ENCODE measurements at regions not wholly inside any gene's neighbourhood (a gene's known extent, or its start where the extent isn't known, plus 50 kb on each side); places are given as distances from the start of the nearest gene placed in this dataset.

- Histone ChIP-seq H3K36me3 (replicated peaks) (no peaks in the 10 kb centered on the region), H3K27me3 (replicated peaks) (no peaks in the 10 kb centered on the region), H3K4me3 (ENCODE audit: low read depth, low read length) (no peak overlapping the region), H3K27ac (no peak overlapping the region)
- no peak for DNase-seq
- in situ Hi-C loops (cut with HindIII; ENCODE audit: low pct_ligation_motif_present, low sequenced_read_pairs), result no loop called here
- TF ChIP-seq CTCF (IDR thresholded peaks at IDR 0.05; ENCODE audit: low read depth, low read length, missing control alignments), result no peak
Measured at GRCh38 chr11:131204282-131204681, 166.1 kb upstream of the NTM start.

GRCh38 chr11:131204765-131205380 lies 165.5 kb upstream of the NTM start:
- Histone ChIP-seq H3K36me3 (replicated peaks) (no peaks in the 10 kb centered on the region), H3K4me3 (ENCODE audit: low read depth, low read length) (no peak overlapping the region), H3K27ac (no peak overlapping the region), H3K27me3 (replicated peaks) (no peaks in the 10 kb centered on the region)
- no peak for TF ChIP-seq CTCF (IDR thresholded peaks at IDR 0.05; ENCODE audit: low read depth, low read length, missing control alignments)
- in situ Hi-C loops (cut with HindIII; ENCODE audit: low pct_ligation_motif_present, low sequenced_read_pairs), result no loop called here
- DNase-seq, result no peak

- Histone ChIP-seq H3K4me3 (ENCODE audit: low read depth, low read length) (no peak overlapping the region), H3K27ac (no peak overlapping the region), H3K27me3 (replicated peaks) (no peaks in the 10 kb centered on the region), H3K36me3 (replicated peaks) (no peaks in the 10 kb centered on the region)
- no peak for TF ChIP-seq CTCF (IDR thresholded peaks at IDR 0.05; ENCODE audit: low read depth, low read length, missing control alignments)
- DNase-seq, result no peak
- in situ Hi-C loops (cut with HindIII; ENCODE audit: low pct_ligation_motif_present, low sequenced_read_pairs), result no loop called here
Measured at GRCh38 chr11:131206671-131207070, 163.7 kb upstream of the NTM start.

- no peak for DNase-seq
- no peak overlapping the region for H3K4me3 ChIP-seq (ENCODE audit: low read depth, low read length)
- no peaks in the 10 kb centered on the region for H3K36me3 ChIP-seq (replicated peaks)
- in situ Hi-C loops (cut with HindIII; ENCODE audit: low pct_ligation_motif_present, low sequenced_read_pairs), result no loop called here
- no peak overlapping the region for H3K27ac ChIP-seq
- H3K27me3 ChIP-seq (replicated peaks), result no peaks in the 10 kb centered on the region
- no peak for TF ChIP-seq CTCF (IDR thresholded peaks at IDR 0.05; ENCODE audit: low read depth, low read length, missing control alignments)
Measured at GRCh38 chr11:131207901-131208300, 162.5 kb upstream of the NTM start.

GRCh38 chr11:131217313-131218310 lies 152.8 kb upstream of the NTM start:
- peak; percentile 47 for TF ChIP-seq CTCF (IDR thresholded peaks at IDR 0.05; ENCODE audit: low read depth, low read length, missing control alignments)

More at GRCh38 chr11:131217313-131218310, 152.8 kb upstream of the NTM start:
- no peaks in the 10 kb centered on the region for H3K36me3 ChIP-seq (replicated peaks)
- H3K27me3 ChIP-seq (replicated peaks), result no peaks in the 10 kb centered on the region
- in situ Hi-C loops (cut with HindIII; ENCODE audit: low pct_ligation_motif_present, low sequenced_read_pairs), result no loop called here
- DNase-seq, result no peak
- no peak overlapping the region for H3K4me3 ChIP-seq (ENCODE audit: low read depth, low read length)
- no peak overlapping the region for H3K27ac ChIP-seq
